OCI-LY1 (cell line): ENCODE measurements at regions not wholly inside any gene's neighbourhood (a gene's known extent, or its start where the extent isn't known, plus 50 kb on each side); places are given as distances from the start of the nearest gene placed in this dataset.

Source experiments
- H2AFZ ChIP-seq: fragments of 200-600 bp; sonication (generic), shearing (Covaris generic); 2 replicates; pipeline ENCODE4 v1.6.0; 2014; ENCODE audit warnings: antibody characterized with exemption, mild to moderate bottlenecking, low read length
- H3F3A ChIP-seq: fragments of 200-600 bp; sonication (generic), shearing (Covaris generic); 2 replicates; pipeline ENCODE4 v1.6.0; 2014; ENCODE audit warnings: mild to moderate bottlenecking, antibody characterized with exemption, low read length, moderate library complexity; ENCODE audit not compliant: insufficient read depth
- H3K27ac ChIP-seq: fragments of 200-600 bp; sonication (generic); 2 replicates; pipeline ENCODE4 v1.5.1; 2014; ENCODE audit warnings: low read length, mixed run types, mild to moderate bottlenecking, low read depth; ENCODE audit not compliant: poor library complexity, severe bottlenecking
- H3K27me3 ChIP-seq: fragments of 200-600 bp; sonication (generic); 2 replicates; pipeline ENCODE4 v1.6.0; 2014; ENCODE audit warnings: antibody characterized with exemption, mild to moderate bottlenecking, low read length, moderate library complexity; ENCODE audit not compliant: insufficient read depth
- H3K36me3 ChIP-seq: fragments of 200-600 bp; sonication (generic); 2 replicates; pipeline ENCODE4 v1.6.1; 2014; ENCODE audit warnings: mild to moderate bottlenecking, antibody characterized with exemption, low read length, moderate library complexity, mixed read lengths; ENCODE audit not compliant: insufficient read depth
- H3K4me1 ChIP-seq: fragments of 200-600 bp; sonication (generic); 2 replicates; pipeline ENCODE4 v1.5.1; 2014; ENCODE audit warnings: mild to moderate bottlenecking, low read length, moderate library complexity; ENCODE audit not compliant: insufficient read depth, severe bottlenecking
- H3K4me2 ChIP-seq: fragments of 200-600 bp; sonication (generic), shearing (Covaris generic); 2 replicates; pipeline ENCODE4 v1.6.1; 2014; ENCODE audit warnings: low read length
- H3K4me3 ChIP-seq: fragments of 200-600 bp; sonication (generic); 2 replicates; pipeline ENCODE4 v1.5.1; 2014; ENCODE audit warnings: low read length, low read depth, mild to moderate bottlenecking, mixed read lengths; ENCODE audit not compliant: poor library complexity, severe bottlenecking
- H3K79me2 ChIP-seq: fragments of 200-600 bp; shearing (Covaris generic); 2 replicates; pipeline ENCODE4 v1.6.1; 2016; ENCODE audit warnings: mixed run types, low read length, mixed read lengths; ENCODE audit not compliant: insufficient read depth
- H3K9ac ChIP-seq: fragments of 200-600 bp; sonication (generic), shearing (Covaris generic); 2 replicates; pipeline ENCODE4 v1.6.1; 2014; ENCODE audit warnings: mild to moderate bottlenecking, low read length, mixed read lengths
- H3K9me2 ChIP-seq: fragments of 200-600 bp; sonication (generic), shearing (Covaris generic); 2 replicates; pipeline ENCODE4 v1.6.1; 2014; ENCODE audit warnings: low read depth, mild to moderate bottlenecking, low read length, mixed read lengths
- H3K9me3 ChIP-seq: fragments of 200-600 bp; shearing (Covaris generic); 2 replicates; pipeline ENCODE4 v1.6.1; 2014; ENCODE audit warnings: low read length, mixed read lengths
- H4K20me1 ChIP-seq: fragments of 200-600 bp; sonication (generic), shearing (Covaris generic); 2 replicates; pipeline ENCODE4 v1.6.0; 2016; ENCODE audit warnings: mild to moderate bottlenecking, low read length; ENCODE audit not compliant: insufficient read depth
- CTCF ChIP-seq: fragments of 200-600 bp; sonication (generic), shearing (Covaris generic); IDR thresholded peaks from 2 replicates; pipeline ENCODE4 v1.5.1; 2017; ENCODE audit warnings: mild to moderate bottlenecking, antibody characterized with exemption, low read length, moderate library complexity, mixed read lengths
- EZH2 ChIP-seq: fragments of 200-600 bp; sonication (generic), shearing (Covaris generic); IDR thresholded peaks from 2 replicates; pipeline ENCODE4 v1.8.0; 2017; ENCODE audit warnings: borderline replicate concordance, mixed run types, mild to moderate bottlenecking, antibody characterized with exemption, low read length, moderate library complexity, mixed read lengths

DNA sequence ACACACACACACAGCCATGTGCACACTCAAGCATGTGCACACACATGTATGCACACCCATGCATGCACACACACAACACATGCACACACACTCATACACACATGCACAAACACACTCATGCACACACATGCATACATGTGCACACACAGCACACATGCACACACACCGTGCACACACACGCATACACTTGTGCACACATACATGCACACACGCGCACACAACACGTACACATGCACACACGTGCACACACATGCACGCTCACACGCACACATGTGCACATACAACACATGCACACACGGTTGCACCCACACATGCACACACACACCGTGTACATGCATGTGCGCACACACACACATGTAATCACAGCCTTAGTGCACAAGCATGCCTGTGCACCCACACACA lies 230.4 kb upstream of the GSE1 start:
- TF ChIP-seq CTCF (no peak), EZH2 (no peak)
- Histone ChIP-seq H3K79me2 (no peaks in the 10 kb centered on the region), H3K27me3 (no peaks in the 10 kb centered on the region; the same call in 1 of the 2 replicates)

GRCh38 chr16:85383836-85384832 lies 229.0 kb upstream of the GSE1 start:
- Histone ChIP-seq H3F3A (no peaks in the 10 kb centered on the region), H3K9me2 (no peaks in the 10 kb centered on the region), H3K79me2 (no peaks in the 10 kb centered on the region), H2AFZ (no peak overlapping the region), H3K9ac (no peak overlapping the region), H3K36me3 (no peaks in the 10 kb centered on the region), H3K27me3 (no peaks in the 10 kb centered on the region; the same call in 1 of the 2 replicates), H3K4me3 (no peak overlapping the region), H3K27ac (no peak overlapping the region), H3K9me3 (no peaks in the 10 kb centered on the region), H3K4me2 (no peak overlapping the region), H4K20me1 (no peaks in the 10 kb centered on the region), H3K4me1 (no peaks in the 10 kb centered on the region)
- TF ChIP-seq CTCF, result no peak
- TF ChIP-seq EZH2, result no peak

More for the DNA sequence above, 230.4 kb upstream of the GSE1 start:
- Histone ChIP-seq H2AFZ (no peak overlapping the region), H3K36me3 (no peaks in the 10 kb centered on the region), H3K9me3 (no peaks in the 10 kb centered on the region), H3K9ac (no peak overlapping the region), H3K4me3 (no peak overlapping the region), H3F3A (no peaks in the 10 kb centered on the region), H3K4me2 (no peak overlapping the region), H3K27ac (no peak overlapping the region), H3K4me1 (no peaks in the 10 kb centered on the region), H3K9me2 (no peaks in the 10 kb centered on the region), H4K20me1 (no peaks in the 10 kb centered on the region)

DNA sequence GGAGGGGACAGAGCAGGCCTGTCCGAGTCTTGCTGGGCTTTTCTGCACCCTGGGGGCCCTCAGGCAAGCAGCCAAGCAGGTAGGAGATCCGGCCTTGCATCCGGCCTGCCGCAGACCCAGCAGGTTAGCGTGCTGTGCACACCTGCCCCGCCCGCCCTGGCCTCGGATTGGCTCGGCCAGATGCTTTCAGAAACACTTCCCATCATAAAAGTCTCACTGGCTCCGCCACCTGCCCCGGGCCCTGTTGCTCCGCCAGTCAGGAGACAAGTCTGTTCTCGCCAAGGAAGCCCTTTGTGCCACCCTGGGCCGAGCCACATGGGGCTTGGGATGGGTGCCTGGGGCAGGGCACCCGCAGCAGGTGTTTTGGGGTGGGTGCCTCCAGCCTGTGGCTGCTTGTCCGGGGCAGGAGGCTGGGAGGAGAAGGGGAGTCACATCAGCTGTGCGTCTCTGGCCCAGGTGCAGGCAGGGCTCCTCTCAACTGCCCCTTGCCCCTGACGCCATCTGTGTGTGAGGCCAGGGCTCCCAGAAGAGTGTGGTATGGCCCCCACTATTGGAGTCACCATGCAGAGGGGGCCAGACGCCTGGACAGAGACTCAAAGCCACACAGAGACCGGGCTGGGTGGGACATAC lies 228.2 kb upstream of the GSE1 start:
- no peak for TF ChIP-seq EZH2
- no peak for TF ChIP-seq CTCF
- H3K9me2 ChIP-seq, result no peaks in the 10 kb centered on the region
- H3K4me2 ChIP-seq, result no peak overlapping the region
- no peaks in the 10 kb centered on the region for H3K79me2 ChIP-seq
- no peaks in the 10 kb centered on the region for H3K9me3 ChIP-seq
- no peak overlapping the region for H2AFZ ChIP-seq
- H3K4me3 ChIP-seq, result no peak overlapping the region
- H4K20me1 ChIP-seq, result no peaks in the 10 kb centered on the region
- H3K27me3 ChIP-seq, result no peaks in the 10 kb centered on the region; the same call in 1 of the 2 replicates
- no peak overlapping the region for H3K27ac ChIP-seq
- H3K36me3 ChIP-seq, result no peaks in the 10 kb centered on the region
- no peaks in the 10 kb centered on the region for H3F3A ChIP-seq
- no peaks in the 10 kb centered on the region for H3K4me1 ChIP-seq
- H3K9ac ChIP-seq, result no peak overlapping the region
